ENCODE measurements at regions not wholly inside any gene's neighbourhood (a gene's known extent, or its start where the extent isn't known, plus 50 kb on each side); places are given as distances from the start of the nearest gene placed in this dataset.

- 16 to 17% methylated on average over 3 of the region's 3 CpGs for WGBS, 2 experiments (ENCODE audit: low coverage in 1 of 2, low lambda C conversion rate in 2 of 2, missing lambda C conversion rate in 2 of 2)
- Histone ChIP-seq H4K20me1 (ENCODE audit: insufficient read depth) (no peaks in the 10 kb centered on the region), H3K9me2 (ENCODE audit: insufficient read depth) (no peaks in the 10 kb centered on the region), H3K36me3 (ENCODE audit: low read depth) (no peaks in the 10 kb centered on the region), H3F3A (ENCODE audit: insufficient read depth) (no peaks in the 10 kb centered on the region), H2AFZ (no peak overlapping the region), H3K9me3 (ENCODE audit: low read depth) (no peaks in the 10 kb centered on the region), H3K27ac (no peak overlapping the region), H3K27me3 (replicated peaks; ENCODE audit: insufficient read depth) (no peaks in the 10 kb centered on the region), H3K4me2 (ENCODE audit: unreplicated experiment) (no peak overlapping the region), H3K4me3 (no peak overlapping the region), H3K9ac (no peak overlapping the region), H3K79me2 (ENCODE audit: insufficient read depth) (no peaks in the 10 kb centered on the region), H3K4me1 (ENCODE audit: insufficient read depth) (no peaks in the 10 kb centered on the region)
- in situ Hi-C loops (cut with MboI), result no loop called here
- TF ChIP-seq EZH2phosphoT487 (IDR thresholded peaks at IDR 0.05; ENCODE audit: insufficient read depth, low read depth), result no peak
- no peak for TF ChIP-seq EZH2 (IDR thresholded peaks at IDR 0.05; ENCODE audit: insufficient read depth, poor library complexity, severe bottlenecking)
- DNase-seq, result no peak
Measured at GRCh38 chr2:4827836-4828235, 864.3 kb upstream of the SOX11 start.

- Histone ChIP-seq H4K20me1 (ENCODE audit: insufficient read depth) (no peaks in the 10 kb centered on the region), H3K9me2 (ENCODE audit: insufficient read depth) (no peaks in the 10 kb centered on the region), H3K4me1 (ENCODE audit: insufficient read depth) (no peaks in the 10 kb centered on the region), H3K4me3 (no peak overlapping the region), H3K36me3 (ENCODE audit: low read depth) (no peaks in the 10 kb centered on the region), H3K9ac (no peak overlapping the region), H3K27ac (no peak overlapping the region), H3K27me3 (replicated peaks; ENCODE audit: insufficient read depth) (no peaks in the 10 kb centered on the region), H3F3A (ENCODE audit: insufficient read depth) (no peaks in the 10 kb centered on the region), H2AFZ (no peak overlapping the region), H3K9me3 (ENCODE audit: low read depth) (no peaks in the 10 kb centered on the region), H3K4me2 (ENCODE audit: unreplicated experiment) (no peak overlapping the region), H3K79me2 (ENCODE audit: insufficient read depth) (no peaks in the 10 kb centered on the region)
- DNase-seq, result no peak
- TF ChIP-seq EZH2 (IDR thresholded peaks at IDR 0.05; ENCODE audit: insufficient read depth, poor library complexity, severe bottlenecking), result no peak
- 35 to 36% methylated on average over 8 of the region's 8 CpGs for WGBS, 2 experiments (ENCODE audit: low coverage in 1 of 2, low lambda C conversion rate in 2 of 2, missing lambda C conversion rate in 2 of 2)
- in situ Hi-C loops (cut with MboI), result no loop called here
Measured at GRCh38 chr2:4828682-4829374, 863.4 kb upstream of the SOX11 start.

- H3K36me3 ChIP-seq (ENCODE audit: low read depth), result no peaks in the 10 kb centered on the region
- no peak overlapping the region for H3K27ac ChIP-seq
- no peak overlapping the region for H3K9ac ChIP-seq
- DNase-seq, result no peak
- no peak overlapping the region for H2AFZ ChIP-seq
- H4K20me1 ChIP-seq (ENCODE audit: insufficient read depth), result no peaks in the 10 kb centered on the region
- no peak overlapping the region for H3K4me2 ChIP-seq (ENCODE audit: unreplicated experiment)
- no peak overlapping the region for H3K4me3 ChIP-seq
- TF ChIP-seq EZH2 (IDR thresholded peaks at IDR 0.05; ENCODE audit: insufficient read depth, poor library complexity, severe bottlenecking), result no peak
- no peak for TF ChIP-seq EZH2phosphoT487 (IDR thresholded peaks at IDR 0.05; ENCODE audit: insufficient read depth, low read depth)
- H3K9me2 ChIP-seq (ENCODE audit: insufficient read depth), result no peaks in the 10 kb centered on the region
- no peaks in the 10 kb centered on the region for H3K27me3 ChIP-seq (replicated peaks; ENCODE audit: insufficient read depth)
- H3K9me3 ChIP-seq (ENCODE audit: low read depth), result no peaks in the 10 kb centered on the region
- H3K4me1 ChIP-seq (ENCODE audit: insufficient read depth), result no peaks in the 10 kb centered on the region
- no peaks in the 10 kb centered on the region for H3F3A ChIP-seq (ENCODE audit: insufficient read depth)
- H3K79me2 ChIP-seq (ENCODE audit: insufficient read depth), result no peaks in the 10 kb centered on the region
- in situ Hi-C loops (cut with MboI), result no loop called here
Measured at GRCh38 chr2:4831751-4832150, 860.4 kb upstream of the SOX11 start.

- Histone ChIP-seq H3K9me3 (ENCODE audit: low read depth) (no peaks in the 10 kb centered on the region), H3K79me2 (ENCODE audit: insufficient read depth) (no peaks in the 10 kb centered on the region), H2AFZ (no peak overlapping the region), H3K36me3 (ENCODE audit: low read depth) (no peaks in the 10 kb centered on the region), H4K20me1 (ENCODE audit: insufficient read depth) (no peaks in the 10 kb centered on the region), H3K4me3 (no peak overlapping the region), H3F3A (ENCODE audit: insufficient read depth) (no peaks in the 10 kb centered on the region), H3K27me3 (replicated peaks; ENCODE audit: insufficient read depth) (no peaks in the 10 kb centered on the region), H3K4me1 (ENCODE audit: insufficient read depth) (no peaks in the 10 kb centered on the region), H3K9me2 (ENCODE audit: insufficient read depth) (no peaks in the 10 kb centered on the region), H3K9ac (no peak overlapping the region), H3K27ac (no peak overlapping the region), H3K4me2 (ENCODE audit: unreplicated experiment) (no peak overlapping the region)
- no peak for DNase-seq
- 12 to 14% methylated on average over 5 of the region's 5 CpGs for WGBS, 2 experiments (ENCODE audit: low coverage in 1 of 2, low lambda C conversion rate in 2 of 2, missing lambda C conversion rate in 2 of 2)
- in situ Hi-C loops (cut with MboI), result no loop called here
- TF ChIP-seq EZH2phosphoT487 (IDR thresholded peaks at IDR 0.05; ENCODE audit: insufficient read depth, low read depth) (no peak), EZH2 (IDR thresholded peaks at IDR 0.05; ENCODE audit: insufficient read depth, poor library complexity, severe bottlenecking) (no peak)
Measured at GRCh38 chr2:4832642-4833041, 859.5 kb upstream of the SOX11 start.

GRCh38 chr2:4838626-4839025 is 853.6 kb upstream of the SOX11 start:
- Histone ChIP-seq H3K4me3 (no peak overlapping the region), H3K27me3 (replicated peaks; ENCODE audit: insufficient read depth) (no peaks in the 10 kb centered on the region), H3K9me2 (ENCODE audit: insufficient read depth) (no peaks in the 10 kb centered on the region), H3K4me2 (ENCODE audit: unreplicated experiment) (no peak overlapping the region), H2AFZ (no peak overlapping the region), H4K20me1 (ENCODE audit: insufficient read depth) (no peaks in the 10 kb centered on the region), H3K9ac (no peak overlapping the region), H3K27ac (no peak overlapping the region), H3F3A (ENCODE audit: insufficient read depth) (no peaks in the 10 kb centered on the region), H3K9me3 (ENCODE audit: low read depth) (no peaks in the 10 kb centered on the region), H3K79me2 (ENCODE audit: insufficient read depth) (no peaks in the 10 kb centered on the region), H3K4me1 (ENCODE audit: insufficient read depth) (no peaks in the 10 kb centered on the region), H3K36me3 (ENCODE audit: low read depth) (no peaks in the 10 kb centered on the region)
- 0 to 2% methylated on average over 2 of the region's 2 CpGs for whole genome bisulfite sequencing, 2 experiments (ENCODE audit: low coverage in 1 of 2, low lambda C conversion rate in 2 of 2, missing lambda C conversion rate in 2 of 2)
- DNase-seq, result no peak
- TF ChIP-seq EZH2phosphoT487 (IDR thresholded peaks at IDR 0.05; ENCODE audit: insufficient read depth, low read depth) (no peak), EZH2 (IDR thresholded peaks at IDR 0.05; ENCODE audit: insufficient read depth, poor library complexity, severe bottlenecking) (no peak)
- in situ Hi-C loops (cut with MboI), result no loop called here

Measured in GM23248 (cell line).